Ecto neural progenitor cell (in vitro differentiated cells): ENCODE measurements at regions not wholly inside any gene's neighbourhood (a gene's known extent, or its start where the extent isn't known, plus 50 kb on each side); places are given as distances from the start of the nearest gene placed in this dataset.

Experiments
- DNase-seq: peaks from one replicate; pipeline ENCODE4 v3.0.0-alpha.2; 2018; ENCODE audit warnings: low spot score

DNA sequence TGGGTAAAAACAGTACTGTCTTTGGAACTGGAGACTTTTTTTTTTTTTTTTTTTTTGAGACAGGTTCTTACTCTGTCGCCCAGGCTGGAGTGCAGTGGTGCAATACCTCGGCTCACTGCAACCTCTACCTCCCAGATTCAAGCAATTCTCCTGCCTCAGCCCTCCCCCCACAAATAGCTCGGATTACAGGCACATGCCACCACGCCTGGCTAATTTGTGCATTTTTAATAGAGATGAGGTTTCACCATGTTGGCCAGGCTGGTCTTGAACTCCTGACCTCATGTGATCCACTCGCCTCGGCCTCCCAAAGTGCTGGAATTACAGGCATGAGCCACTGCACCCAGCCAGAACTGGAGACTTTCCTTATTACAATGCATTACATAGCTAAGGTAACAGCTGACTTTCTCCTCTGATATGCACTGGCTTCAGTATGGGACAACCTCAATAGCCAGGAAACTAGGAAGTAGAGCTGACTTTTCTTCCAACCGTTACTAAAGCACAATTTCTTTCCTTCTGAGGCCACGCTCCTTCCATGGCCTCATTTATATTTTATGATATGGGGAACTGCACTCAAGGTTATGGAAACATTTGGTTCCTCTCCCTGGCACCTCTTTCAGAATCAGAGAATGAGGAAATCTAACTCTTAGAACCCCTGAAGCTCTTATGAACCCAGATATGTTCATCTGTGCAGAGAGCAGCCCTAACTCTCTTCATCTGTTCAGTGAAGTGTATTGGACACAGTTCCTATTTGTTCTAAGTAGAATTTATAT is 53.5 kb upstream of the FAM9B start:
- no peak for DNase-seq

DNA sequence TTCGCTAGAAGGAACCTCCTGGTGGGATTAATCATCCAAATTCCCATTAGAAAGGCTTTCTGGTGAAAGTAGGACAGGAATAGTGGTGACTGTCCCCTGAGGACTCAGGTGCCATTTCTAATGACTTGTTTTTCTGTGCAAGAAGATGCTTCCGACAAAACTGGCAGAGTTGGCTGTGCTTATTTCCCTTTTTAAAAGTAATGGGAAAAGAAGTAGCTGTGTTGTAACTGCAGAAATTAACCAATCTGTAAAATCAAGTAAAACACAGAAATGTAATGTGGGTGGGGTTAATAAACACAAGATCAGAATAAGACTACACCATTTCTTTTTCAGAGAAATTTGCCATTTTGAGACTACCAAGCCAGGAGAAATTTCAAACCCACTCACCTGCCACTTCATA is 55.0 kb upstream of the FAM9B start:
- DNase-seq, result no peak

DNA sequence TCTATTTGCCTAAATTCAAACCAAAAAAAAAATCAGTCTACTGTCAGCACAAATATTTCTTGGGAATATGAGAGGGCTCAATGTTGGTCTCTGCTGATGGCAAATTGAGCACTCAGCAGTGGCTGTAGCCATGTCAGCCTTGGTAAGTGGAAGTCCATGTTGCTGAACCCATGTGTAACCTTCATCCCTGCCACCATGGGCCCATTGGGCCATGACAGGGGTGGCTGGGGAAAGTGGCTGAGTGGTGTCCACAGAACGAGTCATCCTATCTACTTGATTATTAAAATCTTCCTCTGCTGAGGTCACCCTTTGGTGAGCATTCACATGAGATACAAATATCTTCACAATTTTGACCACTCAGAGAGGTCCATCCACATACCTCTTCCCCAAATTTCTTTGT is 56.8 kb upstream of the FAM9B start:
- no peak for DNase-seq

DNA sequence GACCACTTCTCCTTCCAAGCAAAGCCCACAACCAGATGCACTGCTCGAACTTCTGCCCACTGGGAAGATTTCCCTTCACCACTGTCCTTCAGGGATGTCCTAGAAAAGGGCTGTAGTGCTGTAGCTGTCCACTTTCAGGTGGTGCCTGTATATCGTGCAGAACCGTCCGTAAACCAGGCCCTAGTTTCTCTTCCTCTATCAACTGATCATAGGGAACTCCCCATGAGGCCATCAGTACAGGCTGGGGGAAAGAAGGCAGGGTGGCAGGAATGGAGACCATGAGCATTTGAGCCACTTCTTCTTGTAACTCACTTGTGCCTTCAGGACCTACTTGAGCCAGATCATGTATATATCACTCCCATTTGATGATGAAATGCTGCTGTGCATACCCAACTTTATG is 57.3 kb upstream of the FAM9B start:
- no peak for DNase-seq

DNA sequence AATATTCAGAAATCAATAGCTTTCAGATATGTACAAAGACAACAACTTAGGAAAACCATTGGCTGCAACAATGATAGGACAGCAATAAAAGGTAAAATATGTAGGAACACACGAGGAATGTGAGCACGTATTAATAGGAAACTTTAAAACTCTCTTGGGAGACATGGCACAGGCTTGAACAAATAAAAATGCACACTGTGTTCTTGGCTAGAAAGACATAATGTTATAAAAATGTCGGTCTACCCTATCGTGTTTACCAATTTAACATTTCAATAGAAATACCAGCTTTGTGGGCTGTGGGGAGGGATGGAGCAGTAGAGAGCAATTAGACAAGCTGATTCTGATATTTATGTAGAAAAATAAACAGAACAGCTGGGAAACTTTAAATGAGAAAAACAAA is 69.0 kb upstream of the FAM9B start:
- DNase-seq, result no peak

DNA sequence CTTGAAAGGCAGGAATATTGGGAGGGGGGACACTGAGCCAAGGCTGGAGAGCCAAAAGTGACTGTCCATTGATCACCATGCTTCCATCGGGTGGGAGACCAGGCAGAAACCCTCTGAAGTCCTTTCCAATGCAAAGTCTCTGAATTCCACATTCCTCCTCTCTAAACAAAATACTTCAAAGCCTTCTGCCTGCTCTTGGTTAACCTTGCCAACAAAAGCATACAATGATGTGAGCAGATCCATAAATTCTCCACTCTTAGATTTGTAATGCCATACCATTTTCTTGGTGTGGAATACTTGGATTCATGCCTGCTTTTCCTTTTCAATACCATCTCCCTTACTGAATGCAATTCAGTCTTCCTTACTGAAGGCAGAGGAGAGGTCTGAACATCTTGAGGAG is 74.1 kb upstream of the FAM9B start:
- DNase-seq, result no peak

DNA sequence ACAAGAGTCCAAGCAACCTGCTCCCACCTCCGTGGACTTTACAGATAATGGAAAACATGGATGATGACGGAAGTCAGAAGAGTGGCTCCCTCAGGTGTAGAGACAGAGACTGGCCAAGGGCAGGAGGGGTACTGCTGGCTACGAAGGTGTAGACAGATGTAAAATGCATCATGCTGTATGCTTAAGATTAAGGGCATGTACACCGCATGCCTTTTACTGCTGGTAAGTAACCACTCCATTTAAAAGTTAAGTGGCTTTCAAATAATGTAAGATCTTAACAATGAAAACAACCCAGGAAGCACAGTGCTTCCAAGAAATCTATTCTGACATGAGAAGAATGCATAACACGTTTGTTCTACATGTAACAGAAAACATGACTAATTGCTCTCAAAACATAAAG is 76.9 kb upstream of the FAM9B start:
- DNase-seq, result no peak

DNA sequence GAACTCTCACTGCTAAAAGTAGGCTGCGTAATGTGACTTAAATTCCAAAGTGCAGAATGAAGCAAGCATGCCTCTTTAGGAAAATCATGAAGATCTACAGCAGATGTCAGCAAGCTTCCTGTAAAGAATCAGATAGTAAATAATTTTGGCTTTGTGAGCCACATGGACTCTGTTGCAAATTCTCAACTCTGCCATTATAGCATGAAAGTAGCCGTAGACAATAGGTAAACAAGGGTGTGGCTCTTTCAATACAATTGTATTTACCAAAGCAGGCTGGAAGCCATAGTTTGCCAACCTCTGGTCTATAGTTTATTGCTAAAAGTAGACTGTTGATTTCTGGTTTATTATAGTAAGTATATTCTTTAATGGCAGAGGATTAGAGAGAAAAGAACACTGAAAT is 80.3 kb upstream of the FAM9B start:
- no peak for DNase-seq

DNA sequence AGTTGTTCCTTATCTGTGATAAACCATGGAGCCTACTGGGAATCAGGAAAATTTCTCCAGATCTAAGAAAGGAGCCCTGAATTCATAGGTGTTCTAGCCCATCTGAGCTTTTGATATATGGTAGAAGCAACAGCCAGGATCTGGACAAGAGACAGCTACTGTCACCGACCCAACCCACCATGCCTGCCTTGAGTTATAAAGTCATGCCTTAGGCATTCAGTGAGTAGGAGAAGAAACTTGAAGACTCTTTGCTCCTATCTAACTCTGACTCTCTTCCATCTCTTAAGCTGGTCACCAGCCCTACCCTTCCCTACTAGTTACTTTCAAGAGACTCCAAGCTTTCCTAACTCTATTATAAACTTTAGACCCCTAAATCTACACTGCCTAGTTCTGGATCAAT is 83.9 kb upstream of the FAM9B start:
- no peak for DNase-seq

DNA sequence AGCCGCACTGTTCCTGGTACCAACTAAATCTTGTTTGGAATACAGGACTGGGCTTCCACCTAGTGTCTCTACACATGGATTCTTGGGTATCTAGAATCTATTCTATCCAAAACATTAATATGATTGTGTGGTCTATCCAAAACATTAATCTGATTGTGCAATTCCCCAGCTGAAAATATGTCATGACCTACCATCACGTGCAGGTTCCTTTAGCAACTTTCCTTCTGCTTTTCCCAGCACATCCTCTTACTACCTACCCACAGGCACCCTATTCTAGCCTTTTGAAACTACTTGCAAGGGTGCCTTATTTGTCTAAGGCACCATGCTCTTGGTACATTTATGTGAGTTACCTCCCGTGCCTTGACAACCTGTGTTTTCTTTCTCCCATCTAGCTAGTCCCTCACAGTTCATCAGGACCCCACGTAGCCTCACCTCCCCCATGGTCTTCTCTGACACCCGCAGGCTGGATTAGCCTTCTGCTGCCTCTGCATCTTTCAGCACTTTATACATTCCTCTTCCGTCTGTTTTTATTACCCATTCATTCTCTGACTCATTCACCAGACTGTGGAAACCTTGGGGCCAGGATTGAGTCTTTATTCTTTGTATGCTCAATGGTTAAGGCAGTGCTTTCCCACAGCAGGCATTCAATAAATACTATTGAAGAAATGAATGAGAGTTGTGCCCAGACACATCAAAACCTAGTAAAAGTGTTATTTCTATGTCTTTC is 88.8 kb upstream of the FAM9B start:
- DNase-seq, result no peak

DNA sequence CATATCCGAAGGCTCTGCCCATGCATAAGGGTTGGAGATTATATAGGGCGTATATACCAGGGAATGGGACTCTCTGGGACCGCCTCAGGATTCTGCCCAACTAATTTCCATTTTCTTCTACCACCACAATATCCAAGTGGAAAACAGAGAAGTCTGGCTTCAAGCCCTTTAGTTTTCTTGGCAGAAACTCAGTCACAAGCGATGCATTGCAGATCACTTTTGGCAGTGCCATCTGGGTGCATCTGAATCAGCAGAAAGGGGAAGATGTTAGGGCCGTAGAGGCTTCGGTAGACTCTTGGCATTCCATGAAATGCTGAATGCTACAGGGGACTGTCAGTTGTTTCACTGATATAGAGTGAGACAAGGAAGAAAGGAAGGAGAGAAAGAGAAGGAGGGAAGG is 94.1 kb upstream of the FAM9B start:
- DNase-seq, result no peak

DNA sequence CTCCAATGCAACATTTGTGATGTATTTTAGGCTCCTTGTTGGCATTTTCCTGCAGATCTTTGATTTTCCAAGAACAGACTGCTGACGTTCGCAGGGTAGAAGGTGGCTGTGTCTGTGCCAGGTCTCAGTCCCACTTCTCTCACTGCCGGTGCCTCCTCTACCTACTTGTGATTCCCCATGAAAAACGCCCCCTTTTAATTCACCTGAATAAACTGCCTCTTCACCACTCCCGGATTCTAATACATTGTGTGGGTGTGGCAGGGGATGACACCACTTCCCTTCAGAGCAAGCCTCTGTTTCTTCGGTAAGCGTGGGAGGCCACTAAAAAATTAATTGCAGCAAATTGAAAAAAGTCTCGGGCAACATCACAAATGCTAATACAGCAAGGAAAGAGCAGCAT is 96.1 kb upstream of the FAM9B start:
- DNase-seq, result no peak

DNA sequence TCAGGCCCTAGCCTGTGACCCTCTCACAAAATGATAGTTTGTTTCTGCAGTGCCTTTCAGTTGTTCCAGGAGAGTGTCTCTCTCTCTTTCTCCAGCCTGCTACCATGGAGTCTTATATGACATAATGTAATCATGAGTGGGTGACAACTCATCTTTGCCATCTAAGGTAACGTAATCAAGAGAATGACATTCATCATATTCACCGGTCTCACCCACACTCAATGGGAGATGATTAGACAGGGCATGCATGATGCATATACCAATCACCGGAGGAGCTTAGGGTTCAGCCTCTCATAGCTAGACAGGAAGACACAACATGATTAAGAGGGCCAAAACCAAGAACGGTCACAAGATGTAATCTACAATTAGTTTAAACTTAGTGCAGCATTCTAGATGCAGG is 97.1 kb upstream of the FAM9B start:
- DNase-seq, result no peak

DNA sequence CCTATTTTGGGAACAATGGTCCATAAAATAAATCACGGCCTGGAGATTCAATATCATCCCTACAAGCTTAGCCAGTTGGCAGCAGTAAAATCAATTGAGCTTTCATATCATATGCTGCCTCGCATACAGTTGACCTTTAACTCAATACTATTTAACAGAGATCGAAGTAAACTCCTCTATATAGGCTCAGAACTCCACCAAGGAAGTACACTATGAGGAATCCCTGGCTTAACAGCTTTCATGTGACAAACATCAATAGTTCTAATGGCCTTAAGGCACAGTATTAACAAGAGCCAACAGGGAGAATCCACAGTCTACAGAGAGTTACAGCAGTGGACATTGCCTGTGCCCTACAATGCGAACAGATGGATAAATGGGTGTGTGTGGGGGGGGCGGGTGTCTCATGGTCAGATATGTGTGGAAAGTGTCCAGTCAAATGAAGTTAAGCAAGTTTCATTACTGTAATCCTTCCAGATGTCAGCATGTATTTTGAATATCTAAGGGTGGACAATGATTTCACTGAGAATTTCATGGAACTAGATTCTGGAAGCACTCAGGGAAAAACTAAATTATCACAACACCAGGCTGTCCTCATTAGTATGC is 98.2 kb upstream of the FAM9B start:
- no peak for DNase-seq

DNA sequence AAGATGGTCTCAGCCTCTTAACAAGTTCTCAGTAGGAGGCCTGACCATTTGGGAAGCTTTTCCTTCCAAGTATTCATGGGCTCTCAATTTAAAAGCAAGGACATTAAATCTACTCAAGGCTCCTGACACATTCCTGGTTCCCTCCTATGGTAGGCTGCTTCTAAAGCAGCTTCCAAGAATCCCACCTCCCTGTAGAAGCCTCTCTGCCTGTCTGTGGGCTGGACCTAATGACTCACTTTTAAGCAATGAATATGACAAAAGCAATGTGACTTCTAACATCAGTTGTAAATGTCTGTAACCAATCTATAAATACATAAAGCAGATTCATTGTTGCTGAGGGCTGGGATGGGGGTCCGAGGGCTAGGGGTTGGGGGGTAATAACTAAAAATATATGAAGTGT is 99.5 kb upstream of the FAM9B start:
- no peak for DNase-seq

DNA sequence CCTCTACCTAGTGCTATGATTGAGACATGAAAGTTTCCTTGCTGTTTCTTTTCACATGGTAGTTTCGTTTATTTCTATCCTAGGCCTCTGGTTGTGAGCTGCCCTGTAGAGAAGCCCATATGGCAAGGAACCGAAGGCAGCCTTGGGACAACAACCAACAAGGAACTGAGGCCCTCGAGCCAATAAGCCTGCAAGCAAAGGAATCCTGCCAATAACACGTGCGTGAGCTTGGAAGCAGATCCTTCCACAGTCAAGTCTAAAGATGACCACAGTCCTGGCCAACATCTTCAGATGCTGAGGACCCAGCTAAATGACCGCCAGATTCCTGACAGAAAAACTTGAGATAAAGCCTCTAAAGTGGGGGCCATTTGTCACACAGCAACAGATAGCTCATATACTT is 100.4 kb upstream of the FAM9B start:
- DNase-seq, result no peak

DNA sequence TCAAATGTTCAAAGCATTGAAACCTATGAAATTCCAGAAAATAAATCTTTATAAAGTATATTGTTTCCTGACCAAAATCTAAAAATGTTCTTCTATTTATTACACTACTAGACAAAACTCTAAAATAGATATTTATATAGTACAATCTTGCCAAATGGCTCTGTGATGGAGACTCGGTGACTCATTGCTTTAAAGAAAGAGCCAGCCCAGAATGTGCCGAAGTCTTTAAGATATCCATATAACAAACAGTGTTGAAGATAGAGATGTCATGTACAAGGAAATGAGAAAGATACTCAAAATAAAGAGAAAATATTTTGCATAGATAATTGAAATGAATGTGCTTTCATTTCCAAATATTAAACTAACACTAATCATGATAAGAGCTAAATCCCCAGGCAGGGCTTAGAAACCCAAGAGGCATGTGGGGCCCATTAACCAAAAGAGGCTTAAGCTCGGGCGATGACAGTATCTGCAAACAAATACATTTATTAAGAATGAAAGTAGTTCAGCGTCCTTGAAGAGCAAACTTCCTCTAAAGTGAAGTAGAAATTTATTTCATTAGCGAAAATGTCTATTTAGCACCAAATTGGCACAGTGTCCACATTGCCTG is 102.1 kb upstream of the FAM9B start:
- DNase-seq, result no peak

DNA sequence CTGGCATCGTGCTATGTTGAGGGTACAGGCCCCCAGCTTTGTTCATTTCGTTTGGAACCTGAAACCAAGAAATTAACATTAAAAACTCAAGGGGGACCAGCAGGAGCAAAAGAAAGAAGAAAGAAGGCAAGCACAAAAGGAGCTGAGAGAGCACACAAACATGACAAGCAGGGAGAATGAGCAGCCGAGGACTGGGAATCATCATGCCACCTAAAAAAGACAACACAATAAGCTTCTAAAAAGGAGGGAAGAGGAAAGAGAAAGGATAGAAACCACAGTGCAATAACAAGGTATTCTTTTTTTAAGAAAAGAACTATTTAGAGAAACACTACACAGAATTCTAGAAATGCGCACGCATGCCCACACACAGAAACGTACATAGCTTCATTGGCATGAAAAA is 103.2 kb upstream of the FAM9B start:
- no peak for DNase-seq

DNA sequence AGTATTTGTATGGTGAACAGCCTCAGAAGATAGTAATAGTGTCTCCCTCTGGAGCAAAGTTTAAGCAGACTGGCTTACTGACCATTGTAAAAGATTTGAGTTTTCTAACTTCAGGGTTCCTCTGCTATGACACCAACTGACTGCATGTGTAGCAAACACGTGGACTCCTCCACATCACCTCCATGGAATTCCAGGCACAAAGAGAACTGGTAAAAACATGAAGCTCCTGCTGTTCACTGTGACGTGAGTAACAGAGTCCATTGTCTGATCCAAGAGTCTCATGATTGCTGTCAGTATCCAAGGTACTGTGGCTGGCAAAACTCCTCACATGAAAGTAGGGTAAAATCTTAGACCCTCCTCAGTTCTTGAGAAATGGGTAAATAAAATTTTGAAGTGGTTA is 107.6 kb upstream of the FAM9B start:
- DNase-seq, result no peak

DNA sequence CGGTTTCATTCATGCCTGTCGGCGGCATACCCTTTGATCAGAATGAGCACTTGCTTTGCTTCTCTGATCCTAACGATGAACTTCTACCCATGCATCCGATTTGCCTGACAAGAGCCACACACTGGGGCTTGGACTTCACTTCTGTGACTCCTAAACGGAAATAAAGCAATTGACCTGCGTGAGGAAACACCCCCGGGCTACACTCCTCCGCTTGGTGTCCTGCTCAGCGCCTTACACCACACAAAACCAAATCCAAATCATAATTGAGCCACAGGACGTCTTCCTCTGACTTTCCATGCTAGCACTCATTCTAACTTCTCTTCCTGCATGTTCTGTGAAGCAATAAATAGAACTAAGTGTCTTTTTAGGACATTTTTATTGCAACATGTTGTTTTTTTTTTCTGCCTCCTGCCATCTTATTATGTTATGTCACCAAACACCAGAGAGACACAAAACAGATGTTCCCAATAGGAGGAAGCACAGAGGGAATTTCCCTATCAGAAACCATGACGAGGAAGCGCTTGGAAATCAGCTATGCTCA is 110.8 kb upstream of the FAM9B start:
- no peak for DNase-seq

DNA sequence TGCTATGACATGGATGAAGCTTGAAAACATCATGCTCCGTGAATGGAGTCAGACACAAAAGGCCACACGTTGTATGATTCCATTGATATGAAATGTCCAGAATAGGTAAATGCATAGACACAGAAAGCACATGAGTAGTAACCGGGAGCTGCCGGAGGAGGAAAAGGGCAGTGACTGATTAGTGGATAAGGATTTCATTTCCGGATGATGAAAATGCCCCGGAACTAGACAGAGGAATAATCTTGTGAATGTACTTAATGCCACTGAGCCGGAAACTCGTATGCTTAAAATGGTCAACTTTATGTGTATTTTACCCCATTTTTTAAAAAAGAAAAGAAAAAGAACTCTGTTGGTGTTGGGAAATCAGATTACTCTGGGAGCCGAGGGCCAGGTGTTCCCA is 112.7 kb upstream of the FAM9B start:
- DNase-seq, result no peak

DNA sequence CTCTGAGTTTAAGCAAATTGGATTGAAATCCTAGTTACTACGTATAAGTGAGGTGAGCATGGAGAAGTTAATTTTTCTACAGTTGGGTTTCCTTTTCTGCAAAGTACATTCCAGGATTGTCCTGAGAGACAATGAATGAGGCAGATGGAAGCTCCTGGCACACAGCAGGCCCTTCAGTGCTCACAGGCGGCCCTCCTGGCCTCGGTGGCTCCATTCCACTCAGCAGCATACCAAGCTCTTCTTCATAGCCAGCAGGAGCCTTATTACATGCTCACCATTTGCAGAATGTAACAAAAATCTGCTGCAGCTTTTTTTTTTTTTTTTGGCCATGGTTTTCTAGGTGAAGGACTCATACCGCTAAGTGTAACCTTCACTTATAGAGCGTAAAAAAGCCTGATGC is 113.2 kb upstream of the FAM9B start:
- DNase-seq, result no peak

DNA sequence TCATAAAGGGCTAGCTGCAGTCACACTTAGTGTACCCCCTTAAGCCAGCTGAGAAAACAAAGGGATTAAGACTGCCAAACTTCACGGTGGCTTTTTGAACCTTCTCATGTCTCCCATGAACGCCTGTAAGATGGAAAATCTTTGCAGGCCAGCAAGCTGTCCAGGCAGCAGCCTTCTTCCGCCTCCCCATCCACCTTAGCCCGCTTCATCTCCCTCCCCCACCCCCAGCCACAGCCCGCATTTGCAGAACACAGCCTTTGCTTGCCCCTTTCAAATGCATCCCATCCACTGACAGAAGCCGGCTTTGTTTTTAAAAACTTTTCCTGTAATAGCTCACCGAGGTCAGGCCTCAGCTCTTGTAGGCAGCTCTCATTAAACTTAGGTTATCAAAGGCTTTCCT is 113.8 kb upstream of the FAM9B start:
- no peak for DNase-seq
